ENCODE measurements at regions not wholly inside any gene's neighbourhood (a gene's known extent, or its start where the extent isn't known, plus 50 kb on each side); places are given as distances from the start of the nearest gene placed in this dataset.

GRCh38 chr12:28905220-28905955 is 243.7 kb upstream of the FAR2 start:
- TF ChIP-seq FOXM1 (IDR thresholded peaks at IDR 0.05; ENCODE audit: borderline replicate concordance) (no peak), ARNT (IDR thresholded peaks at IDR 0.05) (no peak), BHLHE40 (IDR thresholded peaks at IDR 0.05; ENCODE audit: borderline replicate concordance) (no peak), FOXA1 (IDR thresholded peaks at IDR 0.05) (no peak), TARDBP (IDR thresholded peaks at IDR 0.05) (no peak), LEF1 (IDR thresholded peaks at IDR 0.05; ENCODE audit: borderline replicate concordance) (no peak), SP1 (IDR thresholded peaks at IDR 0.05) (no peak), CTBP1 (IDR thresholded peaks at IDR 0.05; ENCODE audit: borderline replicate concordance) (no peak), ZNF384 (IDR thresholded peaks at IDR 0.05) (no peak), ELF4 (IDR thresholded peaks at IDR 0.05) (no peak), FOXK2 (IDR thresholded peaks at IDR 0.05) (no peak), L3MBTL2 (conservative IDR thresholded peaks at IDR 0.05) (no peak), HDGF (IDR thresholded peaks at IDR 0.05; ENCODE audit: borderline replicate concordance) (no peak), SUZ12 (IDR thresholded peaks at IDR 0.05) (no peak)
